Dermis microvascular lymphatic vessel endothelial cell (primary cell): ENCODE measurements at regions not wholly inside any gene's neighbourhood (a gene's known extent, or its start where the extent isn't known, plus 50 kb on each side); places are given as distances from the start of the nearest gene placed in this dataset.

Source experiments
- DNase-seq, 2 donors: peaks; one replicate each; pipeline versions ENCODE4 v3.0.0 to v3.0.0-alpha.2; 2010; ENCODE audit warnings: low read depth in 2 of 2

DNA sequence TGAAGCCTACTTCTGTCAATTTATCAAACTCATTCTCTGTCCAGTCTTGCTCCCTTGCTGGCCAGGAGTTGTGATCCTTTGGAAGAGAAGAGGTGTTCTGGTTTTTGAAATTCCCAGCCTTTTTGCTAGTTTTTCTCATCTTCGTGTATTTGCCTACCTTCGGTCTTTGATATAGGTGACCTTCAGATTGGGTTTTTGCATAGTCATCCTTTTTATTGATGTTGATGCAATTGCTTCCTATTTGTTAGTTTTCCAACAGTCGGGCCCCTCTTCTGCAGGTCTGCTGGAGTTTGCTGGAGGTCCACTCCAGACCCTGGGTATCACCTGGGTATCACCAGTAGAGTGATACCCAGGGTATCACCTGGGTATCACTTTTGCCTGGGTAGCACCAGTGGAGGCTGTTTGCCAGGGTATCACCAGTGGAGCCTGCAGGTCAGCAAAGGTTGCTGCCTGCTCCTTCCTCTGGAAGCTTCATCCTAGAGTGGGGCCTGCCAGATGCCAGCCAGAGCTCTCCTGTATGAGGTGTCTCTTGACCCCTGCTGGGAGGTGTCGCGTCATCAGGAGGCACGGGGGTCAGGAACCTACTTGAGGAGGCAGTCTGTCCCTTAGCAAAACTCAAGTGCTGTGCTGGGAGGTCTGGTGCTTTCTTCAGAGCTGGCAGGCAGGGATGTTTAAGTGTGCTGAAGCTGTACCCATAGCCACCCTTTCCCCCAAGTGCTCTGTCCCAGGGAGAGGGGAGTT lies 684.2 kb downstream of the PCDH18 start:
- DNase-seq: no peak

DNA sequence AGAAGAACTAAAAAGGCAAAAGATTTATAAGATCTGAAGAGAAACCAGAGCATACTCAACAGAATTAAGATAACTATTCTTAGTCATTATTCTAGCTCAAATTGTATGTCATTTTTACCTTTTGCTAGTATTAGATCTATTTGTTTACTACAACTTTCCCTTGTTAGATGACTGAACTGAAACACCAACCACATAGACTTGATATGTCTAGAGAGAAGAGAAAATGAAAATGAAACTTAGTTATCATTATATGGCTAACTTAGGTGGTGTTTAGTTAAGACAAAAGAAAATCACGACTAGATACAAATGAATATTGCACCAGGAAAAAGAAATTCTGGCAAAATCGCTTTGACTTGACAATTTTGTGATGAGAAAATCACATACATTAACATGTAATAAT lies 690.8 kb downstream of the PCDH18 start:
- no peak for DNase-seq

DNA sequence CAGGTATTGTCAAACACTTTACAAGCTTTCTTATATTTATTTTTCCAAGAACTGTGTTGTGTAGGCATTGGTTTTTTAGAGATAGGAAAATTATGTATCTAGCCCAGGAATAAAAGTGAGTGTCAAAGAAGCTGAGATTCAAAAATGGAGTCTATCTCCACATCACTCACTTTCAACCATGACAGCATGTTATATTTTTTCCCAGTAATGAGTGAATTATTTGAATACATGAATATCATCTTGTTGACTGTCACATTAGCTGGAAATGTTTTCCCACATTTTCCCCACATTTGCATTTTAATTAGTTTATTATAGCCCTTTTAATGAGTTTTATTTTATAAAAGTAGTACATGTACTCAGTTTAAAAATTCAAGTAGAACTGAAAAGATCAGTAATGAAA lies 693.7 kb downstream of the PCDH18 start:
- no peak for DNase-seq

DNA sequence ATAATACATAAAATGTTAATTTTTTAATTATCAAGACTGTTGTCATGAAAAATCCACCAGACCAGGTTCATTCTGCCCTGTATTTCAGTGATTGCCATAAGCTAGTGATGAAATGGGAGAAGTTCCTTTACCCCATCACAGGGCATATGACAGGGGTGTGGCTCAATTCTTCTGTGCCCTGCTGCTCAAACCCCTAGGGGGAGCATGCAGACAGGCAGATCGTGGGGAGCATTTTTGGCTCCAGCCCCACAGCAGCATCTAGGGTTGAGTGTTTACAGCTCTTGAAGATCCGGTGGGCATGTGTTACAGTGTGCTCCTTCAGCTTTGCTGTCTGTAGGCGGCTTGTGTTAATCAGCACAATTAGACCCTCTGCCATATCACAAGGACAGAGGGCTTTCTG lies 700.7 kb downstream of the PCDH18 start:
- DNase-seq: no peak

DNA sequence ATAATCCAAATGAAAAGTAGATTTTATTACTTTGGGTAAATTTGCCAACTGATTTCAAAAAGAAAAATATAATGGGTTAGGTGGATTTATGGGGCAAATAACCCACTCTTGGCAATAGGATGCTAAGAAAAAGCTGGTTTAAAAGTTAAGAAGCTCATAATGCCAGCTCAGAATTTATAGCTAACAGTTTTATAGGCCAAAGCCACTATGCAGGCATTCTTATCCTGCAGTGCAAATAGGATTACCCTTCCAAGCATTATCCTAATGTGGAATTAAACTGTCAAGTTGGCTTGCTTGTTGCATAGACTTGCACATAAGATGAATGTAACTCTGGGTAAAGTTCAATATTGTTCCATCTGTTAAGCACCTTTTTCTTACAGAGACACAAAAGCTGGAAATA lies 703.0 kb downstream of the PCDH18 start:
- no peak for DNase-seq

DNA sequence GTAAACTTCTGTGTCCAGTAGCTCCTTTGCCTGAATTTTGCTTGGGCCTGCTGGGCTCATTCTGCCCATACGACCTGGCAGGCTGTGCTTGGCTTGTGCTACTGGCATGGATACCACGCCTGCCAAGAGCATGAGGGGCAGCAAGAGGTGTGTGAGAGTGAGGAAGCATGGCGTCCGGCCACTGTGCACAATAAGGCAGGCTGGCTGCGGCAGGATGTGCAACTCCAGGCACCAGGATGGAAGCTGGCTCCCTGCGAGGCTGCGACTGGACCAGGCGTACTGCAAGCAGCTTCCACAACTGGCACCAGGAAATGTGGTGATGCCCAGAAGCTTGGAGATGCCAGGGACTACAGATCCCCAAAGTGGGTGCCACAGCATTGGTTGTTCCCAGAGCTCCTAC lies 709.3 kb downstream of the PCDH18 start:
- DNase-seq: no peak

DNA sequence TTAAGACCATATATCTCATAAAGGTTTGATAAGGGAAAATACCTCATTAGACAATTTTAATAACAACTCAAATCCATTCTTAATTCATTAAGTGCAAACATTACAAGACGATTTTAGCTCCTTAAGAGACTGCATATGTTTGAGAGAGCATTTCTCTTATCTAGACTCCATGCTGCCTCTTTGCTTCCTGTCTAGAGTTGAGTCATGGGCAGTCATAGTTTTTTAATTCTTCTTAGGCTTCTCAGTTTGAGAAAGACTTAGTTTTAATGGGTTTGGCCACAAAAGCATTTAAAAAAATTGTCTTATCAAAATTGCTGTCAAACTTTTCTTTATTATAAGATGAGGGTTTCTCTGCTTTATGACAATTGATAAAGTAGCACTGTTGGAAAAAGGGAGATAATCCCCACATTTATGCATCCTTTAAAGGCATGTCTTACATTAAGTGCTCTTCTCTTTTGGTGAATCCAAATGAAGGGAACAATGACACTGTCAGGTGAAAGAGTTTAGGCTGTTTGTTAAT lies 713.4 kb downstream of the PCDH18 start:
- DNase-seq: peak in 1 of 2 donors; percentile 63

DNA sequence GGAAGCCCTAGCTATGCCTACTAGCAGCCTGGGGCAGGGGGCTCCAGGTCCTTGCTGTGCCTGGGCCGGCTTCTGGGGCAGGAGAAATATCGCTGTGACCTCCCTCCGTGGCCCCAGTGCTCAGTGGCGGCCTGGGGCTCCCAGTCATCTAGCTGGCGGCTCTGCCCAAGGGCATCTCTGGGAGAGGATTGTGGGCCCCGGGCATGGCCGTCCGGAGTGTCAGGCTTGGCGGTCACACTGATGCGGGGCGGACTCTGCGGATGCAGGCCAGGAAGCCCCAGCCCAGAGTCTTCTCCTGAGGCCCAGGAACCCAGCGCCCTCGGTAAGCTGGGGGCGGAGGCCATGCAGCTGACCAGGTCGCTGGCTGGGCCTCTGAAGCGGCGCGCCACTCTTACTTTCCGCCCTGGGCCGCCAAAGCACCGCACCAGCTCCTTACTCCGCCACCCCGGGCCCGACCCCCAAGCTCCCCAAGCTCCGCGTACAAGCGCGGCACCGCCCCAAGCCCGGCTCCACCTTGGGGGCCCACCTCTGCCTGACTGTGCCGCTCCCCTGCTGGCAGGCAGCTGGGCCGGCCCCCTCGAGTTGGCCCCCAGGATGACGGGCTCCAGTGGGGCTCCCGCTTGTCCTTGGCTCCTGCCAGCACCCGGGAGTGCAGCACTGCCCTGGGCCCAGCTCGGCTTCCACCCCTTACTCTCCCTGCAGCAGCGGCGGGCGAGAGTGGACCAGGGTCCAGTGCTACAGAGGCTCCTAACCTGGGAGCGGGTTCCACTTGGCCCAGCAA lies 720.0 kb downstream of the PCDH18 start:
- no peak for DNase-seq

DNA sequence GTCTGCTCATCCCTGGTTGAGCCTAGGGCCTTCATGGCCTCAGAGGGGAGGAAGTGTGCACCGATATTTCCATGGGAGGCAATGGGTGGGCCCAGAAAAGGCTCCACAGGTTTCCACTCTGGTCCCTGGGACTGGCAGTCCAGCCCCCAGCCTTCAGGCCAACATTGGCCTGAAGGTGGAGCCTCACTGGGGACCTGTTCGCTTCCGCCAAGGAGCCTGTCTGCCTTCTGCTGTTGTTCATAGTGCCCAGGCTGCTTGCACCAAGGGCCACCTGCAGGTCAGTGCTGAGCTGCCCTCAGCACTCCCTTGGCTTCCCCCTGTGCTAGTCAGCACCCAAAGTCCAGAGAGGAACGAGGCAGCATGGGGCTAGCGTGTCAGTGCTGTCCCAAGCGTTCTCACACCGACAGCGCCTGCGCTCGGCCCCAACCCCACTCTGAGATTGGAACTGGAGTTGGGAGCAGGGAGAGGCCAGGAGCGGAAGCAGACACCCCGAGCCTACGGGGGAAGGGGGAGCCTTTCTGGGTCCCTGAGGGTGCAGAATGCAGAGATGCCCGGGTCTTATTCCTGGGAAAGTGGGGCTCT lies 720.7 kb downstream of the PCDH18 start:
- DNase-seq: no peak

DNA sequence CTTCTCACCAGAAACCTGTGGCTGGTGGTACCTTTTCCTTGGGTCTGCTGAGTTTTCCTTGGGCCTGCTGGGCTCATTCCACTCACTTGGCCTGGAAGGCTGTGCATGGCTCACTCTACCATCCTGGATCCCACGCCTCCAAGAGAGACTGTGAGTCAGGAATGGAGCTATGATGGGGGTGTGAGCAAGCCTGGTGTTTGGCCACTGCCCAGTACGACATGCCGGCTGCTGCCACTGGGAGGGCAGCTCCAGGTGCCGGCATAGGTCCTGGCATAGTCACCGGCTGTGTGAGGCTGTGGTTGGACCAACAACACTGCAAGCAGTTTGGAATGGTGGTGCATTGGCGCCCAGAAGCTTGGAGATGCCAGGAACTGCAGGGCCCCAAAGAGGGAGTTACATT lies 721.7 kb downstream of the PCDH18 start:
- DNase-seq: no peak

DNA sequence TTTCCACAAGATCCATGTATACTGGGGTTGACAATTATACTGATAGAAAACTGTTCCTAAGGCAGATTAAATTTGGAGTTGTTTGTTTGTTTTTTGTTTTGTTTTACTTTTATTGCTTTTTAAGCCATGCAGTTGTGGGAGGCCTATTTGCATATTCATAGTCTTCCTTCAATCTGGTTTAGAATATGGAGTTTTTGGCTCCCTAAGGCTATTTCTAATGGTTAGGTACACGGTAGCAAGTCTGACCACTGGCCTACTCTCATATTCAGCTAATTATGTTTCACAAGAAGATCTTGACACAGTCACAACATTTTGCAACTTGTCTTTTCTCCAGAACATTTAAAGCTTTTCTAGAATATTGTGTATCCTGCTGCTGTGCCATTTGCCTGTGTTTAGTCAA lies 725.5 kb downstream of the PCDH18 start:
- DNase-seq: no peak

DNA sequence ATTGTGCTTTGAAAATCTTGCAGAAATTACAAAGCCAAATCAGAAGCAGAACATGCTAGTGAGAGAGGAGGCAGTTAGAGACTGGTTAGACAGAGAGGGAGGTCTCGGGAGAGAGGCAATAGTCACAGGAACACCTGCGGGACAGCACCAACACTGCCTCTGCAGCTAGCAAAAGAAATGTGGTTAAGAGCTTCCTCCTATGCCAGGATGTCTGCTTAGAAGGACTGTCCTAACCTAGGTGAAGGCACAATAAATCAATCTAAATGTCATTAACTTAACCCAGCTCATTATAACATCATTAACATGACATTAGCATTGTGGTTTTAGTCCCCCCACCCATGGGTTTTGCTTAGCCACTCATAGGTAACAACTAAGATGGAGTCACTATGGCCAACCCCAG lies 726.7 kb downstream of the PCDH18 start:
- DNase-seq: no peak

DNA sequence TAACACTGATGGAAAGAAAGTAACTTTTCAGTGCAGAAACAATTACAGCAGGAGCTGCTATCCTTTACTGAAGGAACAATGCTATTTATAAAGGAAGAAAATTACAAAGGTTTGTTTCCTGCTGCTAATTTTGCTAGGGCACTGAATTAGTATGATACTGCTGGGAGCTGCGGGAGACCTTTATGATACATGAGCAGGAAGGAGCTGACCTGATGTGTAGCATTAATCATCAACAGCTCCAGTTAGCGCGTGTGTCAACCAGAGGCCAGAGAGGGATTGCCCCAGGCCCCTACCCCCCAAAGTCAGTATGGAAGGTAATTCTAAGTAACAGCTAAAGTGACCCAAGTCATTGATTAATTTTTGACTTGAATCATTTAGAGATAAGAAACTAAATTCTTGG lies 728.9 kb downstream of the PCDH18 start:
- no peak for DNase-seq

DNA sequence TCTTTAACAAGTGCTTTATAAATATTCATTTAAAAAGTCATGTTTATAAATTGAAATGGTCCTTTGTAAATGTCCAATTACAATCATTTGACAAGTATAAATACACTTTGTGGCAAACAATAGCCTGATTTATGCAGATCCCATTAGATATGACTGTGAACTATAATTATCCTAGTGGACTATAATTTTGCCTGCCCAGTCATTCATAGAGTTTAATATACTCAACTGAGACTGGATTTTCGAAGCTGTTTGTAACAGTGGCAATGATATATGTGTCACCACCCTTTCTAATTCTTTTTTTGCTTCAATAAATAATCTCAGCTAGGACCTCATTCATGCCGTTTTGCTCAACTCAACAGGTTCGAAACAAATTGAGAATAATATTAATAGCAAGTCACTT lies 732.0 kb downstream of the PCDH18 start:
- no peak for DNase-seq

DNA sequence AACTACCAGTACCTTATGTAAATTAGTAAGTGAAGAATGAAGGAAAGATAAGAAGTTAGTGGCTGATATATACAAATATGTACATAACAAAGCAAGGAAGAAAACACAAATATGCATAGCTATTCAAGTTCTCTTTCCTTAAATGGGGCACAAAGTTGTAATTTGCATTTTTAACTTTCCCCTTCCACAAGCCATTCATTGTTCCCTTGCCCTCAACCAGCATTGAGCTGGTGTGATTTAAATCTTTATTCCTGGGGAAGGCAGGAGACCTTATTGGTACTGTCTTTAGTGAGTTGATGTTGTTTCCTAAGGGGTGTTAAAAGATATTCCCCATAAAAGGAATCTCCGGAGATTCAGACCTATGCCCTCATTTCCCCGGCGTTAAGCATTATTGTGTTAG lies 735.3 kb downstream of the PCDH18 start:
- DNase-seq: peak in 1 of 2 donors; percentile 52

DNA sequence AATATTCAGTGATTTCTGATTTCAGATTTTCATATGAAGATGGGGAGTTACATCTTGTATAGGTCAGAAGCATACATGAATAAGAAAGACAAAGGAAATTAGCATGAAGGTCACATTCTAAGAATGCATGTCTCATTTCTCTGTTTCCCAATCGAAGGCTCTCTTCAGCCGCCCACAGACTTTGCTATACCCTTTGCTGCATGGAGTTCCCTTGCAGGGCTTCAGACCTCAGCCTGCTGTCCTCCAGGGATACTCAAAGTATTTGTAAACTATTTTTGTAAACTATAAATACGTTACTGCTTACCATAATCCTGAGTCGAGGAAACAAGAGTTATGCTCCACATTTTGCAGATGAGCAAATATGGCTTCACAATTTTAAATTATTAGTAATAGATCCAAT lies 738.4 kb downstream of the PCDH18 start:
- DNase-seq: no peak

DNA sequence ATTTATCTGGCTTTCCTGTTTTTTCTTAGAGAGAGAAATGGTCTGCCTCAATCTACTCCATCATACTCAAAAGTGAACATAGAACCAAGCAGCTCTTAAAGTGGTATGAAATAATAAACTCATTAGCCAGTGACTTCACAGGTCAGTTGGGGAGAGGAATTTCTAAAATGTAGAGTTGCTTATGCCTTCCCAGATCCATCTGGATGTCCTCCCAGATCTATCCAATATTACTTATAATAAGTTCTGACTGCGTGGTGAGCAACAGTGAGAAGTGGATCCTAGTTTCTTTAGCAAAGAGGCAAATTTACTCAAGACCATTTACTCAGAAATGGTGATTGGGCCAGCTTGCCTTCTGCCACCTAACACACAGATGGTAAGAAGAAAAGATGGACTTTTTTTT lies 748.0 kb downstream of the PCDH18 start:
- no peak for DNase-seq

DNA sequence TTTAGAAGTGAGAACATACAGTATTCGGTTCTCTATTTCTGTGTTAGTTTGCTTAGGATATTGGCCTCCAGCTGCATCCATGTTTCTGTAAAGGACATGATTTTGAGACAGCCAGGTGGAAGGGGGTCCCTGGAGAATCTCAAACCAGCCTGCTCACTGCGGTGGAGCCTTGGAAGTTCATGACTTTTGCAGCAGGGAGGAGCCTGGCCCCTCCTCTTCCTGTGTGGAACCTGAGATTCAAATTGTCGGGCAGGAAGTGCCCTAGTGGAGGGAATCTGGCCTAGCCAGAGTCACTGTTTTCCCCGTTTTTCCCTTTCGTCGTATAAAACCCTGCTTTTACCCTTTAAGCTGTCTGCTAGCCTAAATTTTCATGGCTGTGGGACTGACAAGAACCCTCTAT lies 762.6 kb downstream of the PCDH18 start:
- DNase-seq: no peak

DNA sequence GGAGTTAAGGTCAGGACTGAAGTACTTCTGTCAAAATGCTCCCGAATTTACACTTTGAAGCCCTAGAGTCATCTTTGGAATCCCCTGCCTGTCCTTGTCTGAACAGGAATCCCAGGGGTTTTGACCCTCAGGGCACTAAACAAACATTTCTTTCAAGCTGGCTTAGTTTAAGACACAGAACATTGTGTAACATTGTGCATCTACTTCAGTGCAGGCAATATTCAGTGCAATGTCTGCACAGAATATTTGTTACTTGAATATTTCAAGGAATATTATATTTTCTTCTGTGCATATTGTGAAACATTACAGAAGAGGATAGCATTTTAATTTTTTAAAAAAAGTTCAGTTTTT lies 763.4 kb downstream of the PCDH18 start:
- DNase-seq: no peak

DNA sequence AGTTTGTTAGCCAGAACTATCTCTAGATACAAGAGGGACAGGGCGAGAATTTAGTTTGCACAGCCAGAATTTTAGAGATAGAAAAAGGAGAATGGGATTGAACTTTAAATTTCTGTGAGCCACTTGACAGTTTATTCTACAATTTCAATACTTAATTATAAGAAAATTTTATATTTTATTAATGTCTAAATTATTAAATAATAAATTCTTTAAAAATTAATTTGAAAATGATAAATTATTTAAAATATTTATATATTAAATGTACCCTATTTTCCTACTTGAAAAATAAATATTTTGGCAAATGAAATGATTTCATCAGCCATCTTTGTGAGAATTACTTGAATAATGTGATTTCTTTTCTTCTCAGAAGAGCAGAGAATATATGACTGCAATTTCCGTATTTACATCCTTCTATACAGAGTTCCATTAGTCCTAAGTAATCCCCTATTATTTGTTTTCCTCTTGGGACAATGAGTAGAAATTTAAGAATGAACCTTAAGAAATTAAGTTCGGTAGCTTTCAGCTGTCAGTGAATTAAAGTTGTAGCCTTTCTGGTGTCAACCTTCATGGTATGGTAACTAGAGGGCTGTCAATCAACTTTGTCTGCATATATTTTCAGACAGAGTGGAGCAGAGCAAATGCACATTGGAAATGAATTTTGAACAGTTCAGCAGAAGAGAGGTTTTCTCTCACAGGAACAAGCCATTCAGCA lies 763.9 kb downstream of the PCDH18 start:
- DNase-seq: no peak

DNA sequence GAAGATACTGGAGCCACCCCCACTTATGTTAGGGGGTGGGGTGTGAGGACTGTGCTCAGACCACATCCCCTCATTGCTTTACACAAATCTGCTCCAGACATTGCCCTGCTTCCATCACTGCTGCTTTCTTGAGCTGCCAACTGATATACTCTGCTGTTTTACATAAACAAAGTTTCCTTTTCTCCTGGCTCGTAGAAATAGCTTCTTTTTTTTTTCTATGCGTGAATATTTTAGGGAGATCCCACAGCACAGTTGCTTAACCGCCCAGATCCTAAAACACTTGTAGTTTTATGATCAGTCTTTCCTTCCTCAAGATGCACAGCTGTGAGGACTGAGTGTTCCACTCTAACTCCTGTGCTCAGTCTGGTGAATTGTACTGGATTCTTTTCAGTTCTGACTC lies 768.4 kb downstream of the PCDH18 start:
- DNase-seq: no peak

DNA sequence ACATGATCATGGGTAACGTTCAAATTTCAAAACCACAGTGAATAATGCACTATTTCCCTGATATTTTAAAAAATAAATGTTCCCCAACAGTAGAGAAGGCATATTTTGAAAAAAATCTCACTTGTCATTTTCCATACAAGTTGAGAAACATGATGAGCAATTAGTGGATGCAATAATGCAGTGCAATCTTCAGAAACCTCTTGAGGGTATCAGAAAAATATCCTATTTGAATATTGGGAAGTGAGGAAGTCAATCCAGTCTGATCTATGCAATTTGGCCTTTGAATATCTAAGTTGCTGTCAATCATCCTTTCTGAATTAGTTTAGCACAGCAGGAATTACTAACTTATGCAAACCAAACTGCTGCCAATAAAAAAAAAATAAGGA lies 776.8 kb downstream of the PCDH18 start:
- no peak for DNase-seq
